ENCODE measurements at regions not wholly inside any gene's neighbourhood (a gene's known extent, or its start where the extent isn't known, plus 50 kb on each side); places are given as distances from the start of the nearest gene placed in this dataset.

GRCh38 chr6:28770732-28771131 is 153.1 kb downstream of the TRIM27 start:
- TF ChIP-seq, protein P1, sequence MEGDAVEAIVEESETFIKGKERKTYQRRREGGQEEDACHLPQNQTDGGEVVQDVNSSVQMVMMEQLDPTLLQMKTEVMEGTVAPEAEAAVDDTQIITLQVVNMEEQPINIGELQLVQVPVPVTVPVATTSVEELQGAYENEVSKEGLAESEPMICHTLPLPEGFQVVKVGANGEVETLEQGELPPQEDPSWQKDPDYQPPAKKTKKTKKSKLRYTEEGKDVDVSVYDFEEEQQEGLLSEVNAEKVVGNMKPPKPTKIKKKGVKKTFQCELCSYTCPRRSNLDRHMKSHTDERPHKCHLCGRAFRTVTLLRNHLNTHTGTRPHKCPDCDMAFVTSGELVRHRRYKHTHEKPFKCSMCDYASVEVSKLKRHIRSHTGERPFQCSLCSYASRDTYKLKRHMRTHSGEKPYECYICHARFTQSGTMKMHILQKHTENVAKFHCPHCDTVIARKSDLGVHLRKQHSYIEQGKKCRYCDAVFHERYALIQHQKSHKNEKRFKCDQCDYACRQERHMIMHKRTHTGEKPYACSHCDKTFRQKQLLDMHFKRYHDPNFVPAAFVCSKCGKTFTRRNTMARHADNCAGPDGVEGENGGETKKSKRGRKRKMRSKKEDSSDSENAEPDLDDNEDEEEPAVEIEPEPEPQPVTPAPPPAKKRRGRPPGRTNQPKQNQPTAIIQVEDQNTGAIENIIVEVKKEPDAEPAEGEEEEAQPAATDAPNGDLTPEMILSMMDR (IDR thresholded peaks at IDR 0.05; ENCODE audit: low read length), result no peak
- TF ChIP-seq EZH2 (optimal IDR thresholded peaks at IDR 0.05; ENCODE audit: low read depth, low read length) (no peak), EZH2phosphoT487 (IDR thresholded peaks at IDR 0.05; ENCODE audit: low read length) (no peak)
